DMS 273 (cell line): ENCODE measurements at regions not wholly inside any gene's neighbourhood (a gene's known extent, or its start where the extent isn't known, plus 50 kb on each side); places are given as distances from the start of the nearest gene placed in this dataset.

Source experiments
- DNase-seq: peaks from one replicate; lab custom pipeline; 2025; ENCODE audit not compliant: unreplicated experiment; lab: John Stamatoyannopoulos, UW

GRCh38 chr14:34350903-34351302 lies 111.1 kb downstream of the SPTSSA start:
- DNase-seq: no peak

- DNase-seq: no peak
These were observed 113.4 kb downstream of the SPTSSA start for GRCh38 chr14:34348592-34348991.

GRCh38 chr14:34347683-34348082 lies 114.4 kb downstream of the SPTSSA start:
- no peak for DNase-seq

- DNase-seq: no peak
These were observed 116.1 kb downstream of the SPTSSA start for GRCh38 chr14:34345718-34346465.

GRCh38 chr14:34344318-34344717 lies 117.7 kb downstream of the SPTSSA start:
- no peak for DNase-seq

- DNase-seq: no peak
These were observed 121.9 kb downstream of the SPTSSA start for GRCh38 chr14:34340025-34340625.

- DNase-seq: no peak
These were observed 124.0 kb downstream of the SPTSSA start for GRCh38 chr14:34338056-34338455.

- no peak for DNase-seq
These were observed 125.5 kb downstream of the SPTSSA start for GRCh38 chr14:34336501-34336900.

- DNase-seq: no peak
These were observed 126.1 kb downstream of the SPTSSA start for GRCh38 chr14:34335968-34336367.

- no peak for DNase-seq
These were observed 127.7 kb downstream of the SPTSSA start for GRCh38 chr14:34334329-34334728.

GRCh38 chr14:34331728-34332623 lies 130.1 kb downstream of the SPTSSA start:
- peak; percentile 85 for DNase-seq

GRCh38 chr14:34330846-34331245 lies 131.2 kb downstream of the SPTSSA start:
- DNase-seq: no peak

- no peak for DNase-seq
These were observed 132.7 kb downstream of the SPTSSA start for GRCh38 chr14:34329301-34329700.

GRCh38 chr14:34328178-34328577 lies 133.9 kb downstream of the SPTSSA start:
- DNase-seq: no peak

- no peak for DNase-seq
These were observed 136.5 kb downstream of the SPTSSA start for GRCh38 chr14:34325493-34325892.

- peak; percentile 70 for DNase-seq
These were observed 137.7 kb downstream of the SPTSSA start for GRCh38 chr14:34324363-34324795.

- peak; percentile 82 for DNase-seq
These were observed 139.1 kb downstream of the SPTSSA start for GRCh38 chr14:34322940-34323418.

GRCh38 chr14:34319140-34319539 lies 142.9 kb downstream of the SPTSSA start:
- DNase-seq: no peak

- DNase-seq: no peak
These were observed 144.0 kb downstream of the SPTSSA start for GRCh38 chr14:34318014-34318413.

GRCh38 chr14:34310724-34311123 lies 151.3 kb downstream of the SPTSSA start:
- no peak for DNase-seq

GRCh38 chr14:34303811-34304210 lies 158.2 kb downstream of the SPTSSA start:
- DNase-seq: no peak
